Activated B cell treated with CpG ODN at 0.5 μM for 24 hours (primary cell): ENCODE measurements at regions not wholly inside any gene's neighbourhood (a gene's known extent, or its start where the extent isn't known, plus 50 kb on each side); places are given as distances from the start of the nearest gene placed in this dataset.
"Not testable (repeated sequence)": the region's sequence is repeated elsewhere in the genome, so short reads cannot be mapped to it uniquely, and the experiment has no call there.

ENCODE experiments used
- ATAC-seq: fragments of 200-7000 bp; cut with Tn5 transposase; one replicate; pipeline ENCODE4 v1.10.0; 2021; ENCODE audit warnings: low read depth, mild to moderate bottlenecking, moderate library complexity
- CTCF ChIA-PET: fragments of 350-600 bp; sonication (Branson Sonifier 250); formaldehyde crosslinking; loops from one replicate; lab custom pipeline; 2021; ENCODE audit warnings: antibody characterized with exemption; lab: Charles Lee
- POLR2A ChIA-PET: fragments of 350-600 bp; sonication (Branson Sonifier 250); formaldehyde crosslinking; loops from one replicate; lab custom pipeline; 2021; ENCODE audit warnings: antibody characterized with exemption; lab: Charles Lee
- DNase-seq: peaks from one replicate; pipeline ENCODE4 v3.0.0; 2022
- H3K27ac Mint-ChIP-seq: one replicate; pipeline ENCODE4 v1.8.0; 2020; ENCODE audit warnings: mixed read lengths
- H3K27me3 Mint-ChIP-seq: one replicate; pipeline ENCODE4 v1.8.0; 2021; ENCODE audit warnings: mixed read lengths
- H3K36me3 Mint-ChIP-seq: one replicate; pipeline ENCODE4 v1.8.0; 2021; ENCODE audit warnings: low read depth, mixed read lengths
- H3K4me1 Mint-ChIP-seq: one replicate; pipeline ENCODE4 v1.8.0; 2021; ENCODE audit warnings: mixed read lengths
- H3K4me3 Mint-ChIP-seq: one replicate; pipeline ENCODE4 v1.8.0; 2020; ENCODE audit warnings: mild to moderate bottlenecking, mixed read lengths
- H3K9me3 Mint-ChIP-seq: one replicate; pipeline ENCODE4 v1.8.0; 2020; ENCODE audit warnings: mixed read lengths
- CTCF ChIP-seq: fragments of 200-600 bp; IDR thresholded peaks from one replicate; pipeline ENCODE4 v1.8.0; 2022; ENCODE audit warnings: antibody characterized with exemption, mild to moderate bottlenecking
- intact Hi-C: fragments of 100-400 bp; cut with micrococcal nuclease; formaldehyde crosslinking; loops from one replicate; pipeline ENCODE4 v1.15.1; 2024

GRCh38 chr7:153412824-153413198 lies 639.4 kb upstream of the DPP6 start:
- H3K27me3 Mint-ChIP-seq, POLR2A ChIA-PET, DNase-seq, ATAC-seq, H3K4me1 Mint-ChIP-seq, H3K9me3 Mint-ChIP-seq, H3K27ac Mint-ChIP-seq, CTCF ChIA-PET, H3K36me3 Mint-ChIP-seq, H3K4me3 Mint-ChIP-seq, intact Hi-C loops: not testable (repeated sequence)

GRCh38 chr7:153413199-153413539 lies 639.0 kb upstream of the DPP6 start:
- DNase-seq (no peak), ATAC-seq (no peak)
- CTCF ChIA-PET, result no interaction called here
- POLR2A ChIA-PET, result no interaction called here
- no peaks in the 10 kb centered on the region for H3K36me3 Mint-ChIP-seq
- H3K9me3 Mint-ChIP-seq, result peaks cover 7% of the 10 kb centered on the region
- H3K27me3 Mint-ChIP-seq, result no peaks in the 10 kb centered on the region
- no peak overlapping the region for H3K27ac Mint-ChIP-seq
- intact Hi-C loops, result no loop called here
- H3K4me3 Mint-ChIP-seq, result no peak overlapping the region
- no peaks in the 10 kb centered on the region for H3K4me1 Mint-ChIP-seq
- no peak for TF ChIP-seq CTCF

GRCh38 chr7:153413540-153414287 lies 638.5 kb upstream of the DPP6 start:
- H3K4me1 Mint-ChIP-seq, result no peaks in the 10 kb centered on the region
- TF ChIP-seq CTCF, result no peak
- CTCF ChIA-PET, result no interaction called here
- DNase-seq (no peak), ATAC-seq (no peak)
- no peaks in the 10 kb centered on the region for H3K36me3 Mint-ChIP-seq
- POLR2A ChIA-PET, result no interaction called here
- no peaks in the 10 kb centered on the region for H3K27me3 Mint-ChIP-seq
- H3K9me3 Mint-ChIP-seq, result peaks cover 7% of the 10 kb centered on the region
- no peak overlapping the region for H3K4me3 Mint-ChIP-seq
- H3K27ac Mint-ChIP-seq, result no peak overlapping the region
- intact Hi-C loops, result no loop called here

- no peak overlapping the region for H3K27ac Mint-ChIP-seq
- H3K36me3 Mint-ChIP-seq, result no peaks in the 10 kb centered on the region
- no peaks in the 10 kb centered on the region for H3K27me3 Mint-ChIP-seq
- CTCF ChIA-PET, result no interaction called here
- no peak for DNase-seq
- H3K9me3 Mint-ChIP-seq, result peaks cover 7% of the 10 kb centered on the region
- intact Hi-C loops, result no loop called here
- no peak overlapping the region for H3K4me3 Mint-ChIP-seq
- TF ChIP-seq CTCF, result no peak
- ATAC-seq, result no peak
- H3K4me1 Mint-ChIP-seq, result no peaks in the 10 kb centered on the region
- POLR2A ChIA-PET, result no interaction called here
These were observed 637.9 kb upstream of the DPP6 start for GRCh38 chr7:153414288-153414629.

- intact Hi-C loops, result no loop called here
- DNase-seq (no peak), ATAC-seq (no peak)
- Mint-ChIP-seq H3K4me3 (no peak overlapping the region), H3K27me3 (no peaks in the 10 kb centered on the region), H3K27ac (no peak overlapping the region), H3K4me1 (no peaks in the 10 kb centered on the region), H3K9me3 (peaks cover 5% of the 10 kb centered on the region), H3K36me3 (no peaks in the 10 kb centered on the region)
- ChIA-PET POLR2A (no interaction called here), CTCF (no interaction called here)
- TF ChIP-seq CTCF, result no peak
These were observed 636.6 kb upstream of the DPP6 start for GRCh38 chr7:153415632-153416031.
